HEK293 (cell line): ENCODE measurements at regions not wholly inside any gene's neighbourhood (a gene's known extent, or its start where the extent isn't known, plus 50 kb on each side); places are given as distances from the start of the nearest gene placed in this dataset.

Source experiments
- CTCF ChIA-PET: fragments of 350-600 bp; formaldehyde crosslinking; extraction: SDS; loops from one replicate; lab custom pipeline; 2021; ENCODE audit warnings: antibody characterized with exemption; lab: Yijun Ruan, JAX
- POLR2A ChIA-PET: fragments of 300-600 bp; formaldehyde crosslinking; extraction: SDS; loops from one replicate; lab custom pipeline; 2020; ENCODE audit warnings: antibody characterized with exemption, inconsistent platforms; lab: Yijun Ruan, JAX
- H3K27ac ChIP-seq: fragments of 200-500 bp; sonication (Bioruptor generic); 2 replicates; pipeline ENCODE4 v1.5.1; 2014; ENCODE audit warnings: low read depth, low read length, control low read depth, inconsistent platforms; ENCODE audit errors: extremely low read depth
- H3K36me3 ChIP-seq, 2 experiments: fragments of 200-500 bp in 1 of 2; sonication (Bioruptor generic) in 1 of 2; 1 replicate in 1 of 2; 2 replicates in 1 of 2; pipeline ENCODE4 v1.5.1; 2014 to 2017; ENCODE audit warnings: inconsistent platforms in 2 of 2, low read length in 2 of 2; ENCODE audit not compliant: control insufficient read depth in 2 of 2, insufficient read depth in 1 of 2
- H3K4me1 ChIP-seq: fragments of 200-500 bp; sonication (Bioruptor generic); 2 replicates; pipeline ENCODE4 v1.5.1; 2014; ENCODE audit warnings: mild to moderate bottlenecking, low read length, inconsistent platforms; ENCODE audit not compliant: control insufficient read depth, insufficient read depth
- H3K4me3 ChIP-seq: 2 replicates; pipeline ENCODE4 v1.5.1; 2011; ENCODE audit warnings: low read depth, mild to moderate bottlenecking, control low read depth, low read length, moderate library complexity
- H3K9me3 ChIP-seq: fragments of 200-500 bp; sonication (Bioruptor generic); 2 replicates; pipeline ENCODE4 v1.5.1; 2014; ENCODE audit warnings: low read depth, low read length, inconsistent platforms; ENCODE audit not compliant: control insufficient read depth, insufficient read depth
- GLI2 ChIP-seq: fragments of 450-650 bp; formaldehyde crosslinking; IDR thresholded peaks from 2 replicates; pipeline ENCODE4; 2017; ENCODE audit warnings: missing biosample characterization, missing genetic modification characterization, low read depth, borderline replicate concordance
- ZFHX2 ChIP-seq: fragments of 450-650 bp; formaldehyde crosslinking; conservative IDR thresholded peaks from 2 replicates; pipeline ENCODE4 v1.5.1; 2016; ENCODE audit warnings: missing biosample characterization, missing genetic modification characterization
- ZNF155 ChIP-seq: fragments of 450-650 bp; formaldehyde crosslinking; IDR thresholded peaks from 2 replicates; pipeline ENCODE4 v1.5.1; 2016; ENCODE audit warnings: missing biosample characterization, missing genetic modification characterization
- ZNF202 ChIP-seq: fragments of 450-650 bp; formaldehyde crosslinking; IDR thresholded peaks from 2 replicates; pipeline ENCODE4 v1.5.1; 2016; ENCODE audit warnings: missing biosample characterization, missing genetic modification characterization, borderline replicate concordance
- ZNF248 ChIP-seq: fragments of 450-650 bp; formaldehyde crosslinking; IDR thresholded peaks from 2 replicates; pipeline ENCODE4 v1.5.1; 2017; ENCODE audit warnings: missing biosample characterization, missing genetic modification characterization
- ZNF473 ChIP-seq: fragments of 450-650 bp; formaldehyde crosslinking; IDR thresholded peaks from 2 replicates; pipeline ENCODE4 v1.5.1; 2017; ENCODE audit warnings: missing biosample characterization, missing genetic modification characterization
- ZNF571 ChIP-seq: fragments of 450-650 bp; formaldehyde crosslinking; IDR thresholded peaks from 2 replicates; pipeline ENCODE4 v1.5.0; 2017; ENCODE audit warnings: missing biosample characterization, missing genetic modification characterization
- ZNF626 ChIP-seq: fragments of 450-650 bp; sonication (Bioruptor Pico); formaldehyde crosslinking; IDR thresholded peaks from 2 replicates; pipeline ENCODE4 v1.5.1; 2018; ENCODE audit warnings: missing biosample characterization, missing genetic modification characterization, inconsistent platforms
- ZNF658 ChIP-seq: fragments of 450-650 bp; formaldehyde crosslinking; IDR thresholded peaks from 2 replicates; pipeline ENCODE4; 2016; ENCODE audit warnings: missing biosample characterization, missing genetic modification characterization
- ZNF777 ChIP-seq: fragments of 450-650 bp; formaldehyde crosslinking; IDR thresholded peaks from 2 replicates; pipeline ENCODE4 v1.5.1; 2017; ENCODE audit warnings: missing biosample characterization, missing genetic modification characterization, borderline replicate concordance
- ZSCAN30 ChIP-seq: fragments of 450-650 bp; IDR thresholded peaks from 2 replicates; pipeline ENCODE4 v1.5.1; 2018; ENCODE audit warnings: missing biosample characterization, mild to moderate bottlenecking, missing genetic modification characterization, moderate library complexity
- TF ChIP-seq, protein P1 (sequence below): fragments of 450-650 bp; formaldehyde crosslinking; IDR thresholded peaks from 2 replicates; pipeline ENCODE4 v1.5.1; 2016; ENCODE audit warnings: missing biosample characterization, missing genetic modification characterization
- TF ChIP-seq, protein P2 (sequence below): fragments of 450-650 bp; formaldehyde crosslinking; IDR thresholded peaks from 2 replicates; pipeline ENCODE4; 2016; ENCODE audit warnings: missing biosample characterization, missing genetic modification characterization
- TF ChIP-seq, protein P3 (sequence below): fragments of 450-650 bp; formaldehyde crosslinking; IDR thresholded peaks from 2 replicates; pipeline ENCODE4 v1.5.1; 2016; ENCODE audit warnings: missing biosample characterization, missing genetic modification characterization
- TF ChIP-seq, protein P4 (sequence below): fragments of 450-650 bp; formaldehyde crosslinking; IDR thresholded peaks from 2 replicates; pipeline ENCODE4 v1.5.1; 2016; ENCODE audit warnings: missing biosample characterization, missing genetic modification characterization

DNA sequence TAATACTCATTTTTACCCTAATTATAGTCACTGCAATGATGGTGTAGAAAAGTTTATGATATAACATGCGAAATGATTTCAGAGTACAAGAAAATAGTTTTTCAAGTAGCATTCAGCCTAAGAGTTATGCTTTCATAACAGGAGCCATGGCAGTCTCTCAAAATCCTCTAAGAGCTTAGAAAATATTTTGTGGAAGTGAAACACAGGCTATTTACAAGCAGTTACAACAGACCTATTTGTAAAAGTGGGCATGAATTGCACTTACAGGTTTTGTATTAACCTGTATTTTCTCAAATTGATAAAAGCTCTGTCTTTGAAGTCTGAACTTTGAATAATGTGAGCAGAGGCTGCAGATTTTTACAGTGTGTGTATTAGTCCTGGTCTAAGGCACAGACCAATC lies 523.3 kb downstream of the LRRC70 start (continued):
- TF ChIP-seq, protein P1, sequence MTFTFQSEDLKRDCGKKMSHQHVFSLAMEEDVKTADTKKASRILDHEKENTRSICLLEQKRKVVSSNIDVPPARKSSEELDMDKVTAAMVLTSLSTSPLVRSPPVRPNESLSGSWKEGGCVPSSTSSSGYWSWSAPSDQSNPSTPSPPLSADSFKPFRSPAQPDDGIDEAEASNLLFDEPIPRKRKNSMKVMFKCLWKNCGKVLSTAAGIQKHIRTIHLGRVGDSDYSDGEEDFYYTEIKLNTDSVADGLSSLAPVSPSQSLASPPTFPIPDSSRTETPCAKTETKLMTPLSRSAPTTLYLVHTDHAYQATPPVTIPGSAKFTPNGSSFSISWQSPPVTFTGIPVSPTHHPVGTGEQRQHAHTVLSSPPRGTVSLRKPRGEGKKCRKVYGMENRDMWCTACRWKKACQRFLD (tag by site-specific recombination): no peak
- TF ChIP-seq ZNF202 (tag by site-specific recombination) (no peak), ZNF658 (no peak), ZNF473 (tag by site-specific recombination) (no peak)

DNA sequence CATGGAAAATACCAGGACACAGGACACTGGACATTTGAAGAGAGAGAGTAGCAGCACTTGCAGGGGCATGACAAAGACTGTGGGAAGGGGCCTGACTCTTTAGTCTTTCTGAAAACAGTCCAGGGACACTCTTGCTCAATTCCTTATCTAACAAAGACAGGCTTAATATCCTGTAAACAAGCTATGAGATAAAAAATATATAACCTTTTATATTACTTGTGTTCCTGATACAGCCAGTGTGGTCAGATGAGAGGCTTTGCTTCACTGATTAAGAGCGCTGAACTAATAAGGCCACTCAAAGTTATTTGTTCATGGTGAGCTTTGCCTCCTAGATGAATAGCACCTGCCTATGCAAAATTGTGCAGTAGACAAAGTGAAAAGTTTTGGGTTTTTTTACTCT lies 518.7 kb downstream of the LRRC70 start:
- ChIA-PET POLR2A (no interaction called here), CTCF (interaction anchor here (1.1 kb wide), 1 partner anchor 28 kb away, joined by 7 read pairs; no protein-coding TSS in a partner anchor)
- Histone ChIP-seq H3K9me3 (no peaks in the 10 kb centered on the region), H3K27ac (no peak overlapping the region), H3K4me3 (no peak overlapping the region), H3K36me3 (no peaks in the 10 kb centered on the region), H3K4me1 (no peaks in the 10 kb centered on the region)
- TF ChIP-seq, protein P2, sequence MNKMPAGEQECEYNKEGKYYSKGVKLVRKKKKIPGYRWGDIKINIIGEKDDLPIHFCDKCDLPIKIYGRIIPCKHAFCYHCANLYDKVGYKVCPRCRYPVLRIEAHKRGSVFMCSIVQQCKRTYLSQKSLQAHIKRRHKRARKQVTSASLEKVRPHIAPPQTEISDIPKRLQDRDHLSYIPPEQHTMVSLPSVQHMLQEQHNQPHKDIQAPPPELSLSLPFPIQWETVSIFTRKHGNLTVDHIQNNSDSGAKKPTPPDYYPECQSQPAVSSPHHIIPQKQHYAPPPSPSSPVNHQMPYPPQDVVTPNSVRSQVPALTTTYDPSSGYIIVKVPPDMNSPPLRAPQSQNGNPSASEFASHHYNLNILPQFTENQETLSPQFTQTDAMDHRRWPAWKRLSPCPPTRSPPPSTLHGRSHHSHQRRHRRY (tag by site-specific recombination): no peak
- TF ChIP-seq ZNF248 (tag by site-specific recombination): no peak

DNA sequence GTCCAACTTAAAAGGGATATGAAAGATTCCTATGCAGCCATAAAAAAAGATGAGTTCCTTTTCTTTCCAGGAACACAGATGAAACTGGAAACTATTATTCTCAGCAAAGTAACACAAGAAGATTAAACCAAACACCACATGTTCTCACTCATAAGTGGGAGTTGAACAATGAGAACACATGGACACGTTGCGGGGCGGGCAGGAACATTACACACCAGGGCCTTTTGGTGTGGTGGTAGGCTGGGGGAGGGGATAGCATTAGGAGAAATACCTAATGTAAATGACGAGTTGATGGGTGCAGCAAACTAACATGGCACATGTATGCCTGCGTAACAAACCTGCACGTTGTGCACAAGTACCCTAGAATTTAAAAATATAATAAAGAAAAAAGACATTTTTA lies 516.1 kb downstream of the LRRC70 start:
- TF ChIP-seq ZNF155: no peak
- no peak for TF ChIP-seq ZNF571 (tag by site-specific recombination)
- no peak for TF ChIP-seq ZFHX2 (tag by site-specific recombination)
- TF ChIP-seq, protein P3, sequence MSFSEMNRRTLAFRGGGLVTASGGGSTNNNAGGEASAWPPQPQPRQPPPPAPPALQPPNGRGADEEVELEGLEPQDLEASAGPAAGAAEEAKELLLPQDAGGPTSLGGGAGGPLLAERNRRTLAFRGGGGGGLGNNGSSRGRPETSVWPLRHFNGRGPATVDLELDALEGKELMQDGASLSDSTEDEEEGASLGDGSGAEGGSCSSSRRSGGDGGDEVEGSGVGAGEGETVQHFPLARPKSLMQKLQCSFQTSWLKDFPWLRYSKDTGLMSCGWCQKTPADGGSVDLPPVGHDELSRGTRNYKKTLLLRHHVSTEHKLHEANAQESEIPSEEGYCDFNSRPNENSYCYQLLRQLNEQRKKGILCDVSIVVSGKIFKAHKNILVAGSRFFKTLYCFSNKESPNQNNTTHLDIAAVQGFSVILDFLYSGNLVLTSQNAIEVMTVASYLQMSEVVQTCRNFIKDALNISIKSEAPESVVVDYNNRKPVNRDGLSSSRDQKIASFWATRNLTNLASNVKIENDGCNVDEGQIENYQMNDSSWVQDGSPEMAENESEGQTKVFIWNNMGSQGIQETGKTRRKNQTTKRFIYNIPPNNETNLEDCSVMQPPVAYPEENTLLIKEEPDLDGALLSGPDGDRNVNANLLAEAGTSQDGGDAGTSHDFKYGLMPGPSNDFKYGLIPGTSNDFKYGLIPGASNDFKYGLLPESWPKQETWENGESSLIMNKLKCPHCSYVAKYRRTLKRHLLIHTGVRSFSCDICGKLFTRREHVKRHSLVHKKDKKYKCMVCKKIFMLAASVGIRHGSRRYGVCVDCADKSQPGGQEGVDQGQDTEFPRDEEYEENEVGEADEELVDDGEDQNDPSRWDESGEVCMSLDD (tag by site-specific recombination): no peak
- TF ChIP-seq, protein P4, sequence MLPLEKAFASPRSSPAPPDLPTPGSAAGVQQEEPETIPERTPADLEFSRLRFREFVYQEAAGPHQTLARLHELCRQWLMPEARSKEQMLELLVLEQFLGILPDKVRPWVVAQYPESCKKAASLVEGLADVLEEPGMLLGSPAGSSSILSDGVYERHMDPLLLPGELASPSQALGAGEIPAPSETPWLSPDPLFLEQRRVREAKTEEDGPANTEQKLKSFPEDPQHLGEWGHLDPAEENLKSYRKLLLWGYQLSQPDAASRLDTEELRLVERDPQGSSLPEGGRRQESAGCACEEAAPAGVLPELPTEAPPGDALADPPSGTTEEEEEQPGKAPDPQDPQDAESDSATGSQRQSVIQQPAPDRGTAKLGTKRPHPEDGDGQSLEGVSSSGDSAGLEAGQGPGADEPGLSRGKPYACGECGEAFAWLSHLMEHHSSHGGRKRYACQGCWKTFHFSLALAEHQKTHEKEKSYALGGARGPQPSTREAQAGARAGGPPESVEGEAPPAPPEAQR: no peak
- TF ChIP-seq ZNF626 (tag by site-specific recombination): no peak
- TF ChIP-seq GLI2: no peak
- no peak for TF ChIP-seq ZNF777 (tag by site-specific recombination)
- CTCF ChIA-PET: interaction anchor here (0.7 kb wide), 1 partner anchor 78 kb away, joined by 3 read pairs; no protein-coding TSS in a partner anchor
- Histone ChIP-seq H3K36me3 (no peaks in the 10 kb centered on the region), H3K9me3 (no peaks in the 10 kb centered on the region), H3K4me3 (no peak overlapping the region), H3K27ac (no peak overlapping the region), H3K4me1 (no peaks in the 10 kb centered on the region)
- POLR2A ChIA-PET: no interaction called here

DNA sequence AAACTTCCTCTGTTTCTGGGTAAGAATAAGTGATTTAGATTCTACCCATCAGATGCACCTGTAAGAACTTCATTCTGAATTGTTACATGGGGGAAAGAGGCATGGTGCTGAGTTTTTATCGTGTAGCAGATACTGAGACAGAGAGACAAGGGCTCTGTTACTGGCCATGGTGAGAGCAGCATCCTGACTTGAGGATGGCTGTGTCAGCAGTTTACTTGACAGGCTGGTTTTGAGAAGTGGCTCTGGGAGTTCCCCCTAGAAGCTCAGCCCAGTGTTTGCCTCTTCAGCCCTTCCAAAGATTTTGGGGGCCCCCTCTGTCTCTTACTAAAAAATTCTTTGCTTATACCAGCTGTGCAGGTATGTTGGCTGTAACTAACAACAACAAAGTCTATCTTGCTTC lies 510.5 kb downstream of the LRRC70 start:
- no peak for TF ChIP-seq ZSCAN30 (tag by site-specific recombination)
- POLR2A ChIA-PET: no interaction called here
- Histone ChIP-seq H3K27ac (no peak overlapping the region), H3K36me3 (no peaks in the 10 kb centered on the region), H3K4me3 (no peak overlapping the region), H3K4me1 (no peaks in the 10 kb centered on the region), H3K9me3 (no peaks in the 10 kb centered on the region)
- CTCF ChIA-PET: no interaction called here
